ENCODE measurements at regions not wholly inside any gene's neighbourhood (a gene's known extent, or its start where the extent isn't known, plus 50 kb on each side); places are given as distances from the start of the nearest gene placed in this dataset.

DNA sequence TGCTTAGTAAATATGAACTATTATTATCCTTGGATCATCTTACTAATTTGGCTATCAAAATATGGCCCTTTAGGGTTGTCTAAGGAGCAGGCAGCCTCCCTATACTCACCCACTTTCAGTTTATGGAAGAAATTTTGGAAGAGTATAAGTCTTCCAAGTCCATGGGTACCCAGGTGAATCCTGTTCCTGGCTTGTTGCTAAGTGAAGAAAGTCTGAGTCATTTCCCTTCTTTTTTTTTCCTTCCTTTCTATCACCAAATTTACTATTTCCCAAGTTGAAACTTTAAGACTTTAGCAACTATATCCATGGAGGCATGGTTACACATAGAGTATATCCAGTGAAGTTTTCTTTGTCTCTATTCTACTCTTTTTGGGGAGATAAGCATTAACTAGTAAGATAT is 184.0 kb upstream of the ACTBL2 start:
- no peaks in the 10 kb centered on the region for H3K36me3 ChIP-seq (ENCODE audit: insufficient read depth, low read length)
- no peak overlapping the region for H3K9ac ChIP-seq (ENCODE audit: insufficient read length)
- no peak overlapping the region for H3K4me3 ChIP-seq
- H3K27ac ChIP-seq, result no peak overlapping the region
- H3K9me3 ChIP-seq (ENCODE audit: low read depth, low read length), result no peaks in the 10 kb centered on the region
- no peak for DNase-seq (ENCODE audit: low read depth, low spot score)
- no peak for TF ChIP-seq EZH2 (IDR thresholded peaks at IDR 0.05)
- TF ChIP-seq FOXP2 (optimal IDR thresholded peaks at IDR 0.05; ENCODE audit: control extremely low read depth, extremely low read length, insufficient read depth), result no peak
- no peak for TF ChIP-seq POLR2AphosphoS5 (IDR thresholded peaks at IDR 0.05; ENCODE audit: borderline replicate concordance, low read depth, low read length)

DNA sequence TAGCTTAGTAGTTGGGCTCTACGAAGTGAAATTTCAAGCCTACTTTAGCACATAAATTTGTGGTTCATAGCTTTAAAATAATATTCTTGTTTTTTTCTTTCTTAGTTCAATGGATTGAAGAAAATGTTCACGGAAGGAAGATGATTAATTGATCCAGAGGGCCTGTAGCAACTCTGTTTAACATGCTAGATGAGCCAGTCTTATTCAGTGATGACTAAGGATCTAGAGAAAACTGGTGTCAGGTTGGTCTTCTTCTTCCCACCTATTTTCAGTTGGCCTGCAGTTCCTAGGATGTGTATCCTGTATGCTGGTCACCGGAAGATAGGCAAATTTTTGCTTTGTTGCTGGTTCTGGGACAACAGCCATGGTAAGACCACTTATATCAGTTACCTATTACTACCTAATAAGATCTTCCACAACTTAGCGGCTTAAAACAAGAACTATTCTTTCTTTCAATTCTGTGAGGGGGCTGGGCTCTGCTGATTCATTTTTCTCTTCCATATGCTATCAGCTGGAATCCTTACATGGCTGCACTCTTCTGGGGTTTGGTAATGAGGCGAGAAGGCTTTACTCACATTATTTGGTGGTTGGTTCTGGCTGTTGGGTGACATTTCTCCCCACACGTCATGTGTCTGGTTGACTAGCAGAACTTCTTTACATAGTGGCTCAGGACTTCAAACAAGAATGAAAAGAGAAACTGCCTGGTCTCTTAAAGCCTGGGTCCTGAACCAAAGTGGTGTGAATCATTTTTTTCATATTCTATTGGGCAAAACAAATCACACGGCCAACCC is 182.7 kb upstream of the ACTBL2 start:
- H3K27ac ChIP-seq, result no peak overlapping the region
- no peaks in the 10 kb centered on the region for H3K36me3 ChIP-seq (ENCODE audit: insufficient read depth, low read length)
- TF ChIP-seq FOXP2 (optimal IDR thresholded peaks at IDR 0.05; ENCODE audit: control extremely low read depth, extremely low read length, insufficient read depth) (no peak), EZH2 (IDR thresholded peaks at IDR 0.05) (no peak), POLR2AphosphoS5 (IDR thresholded peaks at IDR 0.05; ENCODE audit: borderline replicate concordance, low read depth, low read length) (no peak)
- no peak for DNase-seq (ENCODE audit: low read depth, low spot score)
- H3K9ac ChIP-seq (ENCODE audit: insufficient read length), result no peak overlapping the region
- H3K9me3 ChIP-seq (ENCODE audit: low read depth, low read length), result no peaks in the 10 kb centered on the region
- H3K4me3 ChIP-seq, result no peak overlapping the region

DNA sequence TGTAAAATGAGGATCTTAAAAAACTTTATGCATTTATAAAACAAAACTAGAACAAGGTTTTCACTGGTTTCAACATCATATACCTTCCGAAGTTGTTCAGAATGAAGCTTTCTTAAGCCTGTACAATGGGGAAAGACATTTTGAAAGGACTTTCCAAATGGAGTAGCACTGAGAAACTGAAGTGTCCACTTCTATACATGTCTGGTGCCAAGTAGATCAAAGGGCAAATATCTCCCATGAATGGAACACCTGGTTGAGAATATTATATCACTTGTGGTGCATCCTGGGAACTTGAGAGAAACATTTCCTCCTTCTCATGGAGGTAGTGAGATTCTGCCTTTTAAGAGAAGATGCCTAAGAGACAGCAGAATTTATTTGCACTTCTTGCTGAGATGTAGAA is 182.1 kb upstream of the ACTBL2 start:
- no peak for DNase-seq (ENCODE audit: low read depth, low spot score)
- Histone ChIP-seq H3K9ac (ENCODE audit: insufficient read length) (no peak overlapping the region), H3K4me3 (no peak overlapping the region), H3K9me3 (ENCODE audit: low read depth, low read length) (no peaks in the 10 kb centered on the region), H3K27ac (no peak overlapping the region), H3K36me3 (ENCODE audit: insufficient read depth, low read length) (no peaks in the 10 kb centered on the region)
- no peak for TF ChIP-seq FOXP2 (optimal IDR thresholded peaks at IDR 0.05; ENCODE audit: control extremely low read depth, extremely low read length, insufficient read depth)
- TF ChIP-seq POLR2AphosphoS5 (IDR thresholded peaks at IDR 0.05; ENCODE audit: borderline replicate concordance, low read depth, low read length), result no peak
- no peak for TF ChIP-seq EZH2 (IDR thresholded peaks at IDR 0.05)

DNA sequence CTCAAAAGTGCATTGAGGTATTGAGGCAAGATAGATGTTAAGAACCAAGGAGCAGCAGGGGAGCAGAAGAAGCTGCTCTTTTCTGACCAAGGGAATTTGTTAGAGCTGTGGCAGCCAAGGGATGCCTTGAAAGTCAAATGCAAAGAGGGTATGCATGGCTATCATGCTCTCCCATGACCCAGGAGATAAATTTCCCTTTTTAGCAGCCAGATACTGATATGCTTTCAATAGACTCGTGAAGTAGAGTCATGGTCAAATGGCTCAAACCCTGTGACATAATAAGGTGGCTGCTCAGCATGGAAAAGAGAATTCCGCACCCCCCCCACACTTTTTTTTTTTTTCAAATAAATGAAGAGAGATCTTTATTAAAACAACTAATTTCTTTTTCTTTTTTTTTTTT is 180.9 kb upstream of the ACTBL2 start:
- Histone ChIP-seq H3K36me3 (ENCODE audit: insufficient read depth, low read length) (no peaks in the 10 kb centered on the region), H3K9ac (ENCODE audit: insufficient read length) (no peak overlapping the region), H3K4me3 (no peak overlapping the region), H3K27ac (no peak overlapping the region), H3K9me3 (ENCODE audit: low read depth, low read length) (no peaks in the 10 kb centered on the region)
- no peak for DNase-seq (ENCODE audit: low read depth, low spot score)
- TF ChIP-seq FOXP2 (optimal IDR thresholded peaks at IDR 0.05; ENCODE audit: control extremely low read depth, extremely low read length, insufficient read depth) (no peak), POLR2AphosphoS5 (IDR thresholded peaks at IDR 0.05; ENCODE audit: borderline replicate concordance, low read depth, low read length) (no peak), EZH2 (IDR thresholded peaks at IDR 0.05) (no peak)

DNA sequence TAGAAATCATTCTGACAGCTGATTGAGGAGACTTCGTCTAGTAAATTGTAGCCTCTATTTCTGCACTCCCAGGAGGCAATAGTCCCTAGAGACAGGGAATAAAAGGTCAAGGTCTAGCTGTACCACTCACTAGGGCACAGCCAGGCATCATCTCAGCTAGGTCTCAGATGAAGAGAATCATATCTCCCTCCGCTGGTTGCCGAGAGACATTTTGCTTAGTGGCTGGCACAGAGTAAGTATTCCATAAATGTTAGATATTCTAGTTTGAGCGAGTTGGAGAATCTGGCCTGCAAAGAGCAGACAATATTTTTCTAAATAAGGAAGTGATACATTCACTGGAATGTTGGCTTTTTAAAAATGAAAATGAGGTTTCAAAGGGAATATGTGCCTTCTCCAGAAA is 180.4 kb upstream of the ACTBL2 start:
- Histone ChIP-seq H3K9me3 (ENCODE audit: low read depth, low read length) (no peaks in the 10 kb centered on the region), H3K9ac (ENCODE audit: insufficient read length) (no peak overlapping the region), H3K27ac (no peak overlapping the region), H3K36me3 (ENCODE audit: insufficient read depth, low read length) (no peaks in the 10 kb centered on the region), H3K4me3 (no peak overlapping the region)
- DNase-seq (ENCODE audit: low read depth, low spot score), result no peak
- TF ChIP-seq POLR2AphosphoS5 (IDR thresholded peaks at IDR 0.05; ENCODE audit: borderline replicate concordance, low read depth, low read length) (no peak), FOXP2 (optimal IDR thresholded peaks at IDR 0.05; ENCODE audit: control extremely low read depth, extremely low read length, insufficient read depth) (no peak), EZH2 (IDR thresholded peaks at IDR 0.05) (no peak)

DNA sequence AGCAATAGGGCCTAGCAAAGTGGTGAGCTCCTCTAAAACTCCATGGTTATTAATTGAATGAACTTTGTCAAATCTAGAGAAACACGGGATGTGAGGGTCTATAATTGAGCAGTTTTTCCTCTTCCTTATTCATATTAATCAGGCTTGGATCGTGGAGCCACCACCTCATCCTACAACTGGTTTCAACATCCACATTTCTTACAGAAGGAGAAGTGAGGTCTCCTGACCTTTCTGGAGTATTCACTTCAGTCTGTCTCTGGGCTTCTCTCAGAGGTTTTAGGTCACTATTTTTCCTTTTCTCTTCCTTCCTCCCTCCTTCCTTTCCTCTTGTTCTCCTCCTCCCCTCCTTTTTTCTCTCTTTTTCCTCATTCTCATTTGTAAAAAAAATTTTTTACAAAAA is 177.3 kb upstream of the ACTBL2 start:
- no peak for DNase-seq (ENCODE audit: low read depth, low spot score)
- no peak overlapping the region for H3K4me3 ChIP-seq
- H3K27ac ChIP-seq, result no peak overlapping the region
- no peaks in the 10 kb centered on the region for H3K36me3 ChIP-seq (ENCODE audit: insufficient read depth, low read length)
- no peak for TF ChIP-seq FOXP2 (optimal IDR thresholded peaks at IDR 0.05; ENCODE audit: control extremely low read depth, extremely low read length, insufficient read depth)
- TF ChIP-seq POLR2AphosphoS5 (IDR thresholded peaks at IDR 0.05; ENCODE audit: borderline replicate concordance, low read depth, low read length), result no peak
- no peak for TF ChIP-seq EZH2 (IDR thresholded peaks at IDR 0.05)
- H3K9me3 ChIP-seq (ENCODE audit: low read depth, low read length), result no peaks in the 10 kb centered on the region
- no peak overlapping the region for H3K9ac ChIP-seq (ENCODE audit: insufficient read length)

DNA sequence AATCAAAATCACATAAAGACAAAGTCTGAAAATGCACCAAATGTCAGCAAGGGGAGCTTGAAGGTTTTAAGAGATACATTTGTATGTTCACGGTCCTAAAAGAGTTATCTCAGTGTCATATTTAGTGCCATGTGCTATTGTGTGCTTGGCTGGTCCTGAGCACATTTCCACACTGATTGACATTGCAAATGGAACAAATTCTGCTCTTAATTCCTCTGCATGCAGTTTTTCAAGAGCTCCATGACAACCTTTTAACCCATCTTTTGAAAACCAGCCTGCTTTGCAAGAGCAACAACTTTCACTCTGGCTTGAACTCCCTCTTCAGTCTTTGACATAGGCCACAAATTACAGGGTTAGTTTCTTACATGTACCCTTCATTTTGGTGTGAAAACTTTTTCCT is 175.4 kb upstream of the ACTBL2 start:
- no peak for DNase-seq (ENCODE audit: low read depth, low spot score)
- Histone ChIP-seq H3K27ac (no peak overlapping the region), H3K9ac (ENCODE audit: insufficient read length) (no peak overlapping the region), H3K36me3 (ENCODE audit: insufficient read depth, low read length) (no peaks in the 10 kb centered on the region), H3K9me3 (ENCODE audit: low read depth, low read length) (no peaks in the 10 kb centered on the region), H3K4me3 (no peak overlapping the region)
- no peak for TF ChIP-seq EZH2 (IDR thresholded peaks at IDR 0.05)
- TF ChIP-seq FOXP2 (optimal IDR thresholded peaks at IDR 0.05; ENCODE audit: control extremely low read depth, extremely low read length, insufficient read depth), result no peak
- no peak for TF ChIP-seq POLR2AphosphoS5 (IDR thresholded peaks at IDR 0.05; ENCODE audit: borderline replicate concordance, low read depth, low read length)

DNA sequence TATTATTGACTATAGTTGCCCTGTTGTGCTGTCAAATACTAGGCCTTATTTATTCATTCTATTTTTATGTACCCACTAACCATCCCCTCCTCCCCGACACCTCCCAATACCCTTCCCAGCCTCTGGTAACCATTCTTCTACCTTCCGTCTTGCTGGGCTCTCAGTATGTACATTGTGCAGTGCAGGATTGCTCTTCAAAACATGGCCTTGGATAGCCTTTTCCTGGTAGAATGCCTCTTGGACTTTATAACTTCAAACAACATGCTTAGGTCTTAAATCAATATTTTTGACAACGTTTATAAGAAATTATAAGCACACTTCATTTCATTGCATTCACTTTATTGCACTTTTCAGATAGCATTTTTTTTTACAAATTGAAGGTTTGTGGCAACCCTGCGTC is 172.6 kb upstream of the ACTBL2 start:
- no peaks in the 10 kb centered on the region for H3K36me3 ChIP-seq (ENCODE audit: insufficient read depth, low read length)
- no peak for TF ChIP-seq FOXP2 (optimal IDR thresholded peaks at IDR 0.05; ENCODE audit: control extremely low read depth, extremely low read length, insufficient read depth)
- no peak for TF ChIP-seq POLR2AphosphoS5 (IDR thresholded peaks at IDR 0.05; ENCODE audit: borderline replicate concordance, low read depth, low read length)

More for the DNA sequence above, 172.6 kb upstream of the ACTBL2 start:
- no peak overlapping the region for H3K4me3 ChIP-seq
- no peaks in the 10 kb centered on the region for H3K9me3 ChIP-seq (ENCODE audit: low read depth, low read length)
- H3K9ac ChIP-seq (ENCODE audit: insufficient read length), result no peak overlapping the region
- H3K27ac ChIP-seq, result no peak overlapping the region
- DNase-seq (ENCODE audit: low read depth, low spot score), result no peak

Measured in SK-N-MC (cell line).